ENCODE measurements at regions not wholly inside any gene's neighbourhood (a gene's known extent, or its start where the extent isn't known, plus 50 kb on each side); places are given as distances from the start of the nearest gene placed in this dataset.

DNA sequence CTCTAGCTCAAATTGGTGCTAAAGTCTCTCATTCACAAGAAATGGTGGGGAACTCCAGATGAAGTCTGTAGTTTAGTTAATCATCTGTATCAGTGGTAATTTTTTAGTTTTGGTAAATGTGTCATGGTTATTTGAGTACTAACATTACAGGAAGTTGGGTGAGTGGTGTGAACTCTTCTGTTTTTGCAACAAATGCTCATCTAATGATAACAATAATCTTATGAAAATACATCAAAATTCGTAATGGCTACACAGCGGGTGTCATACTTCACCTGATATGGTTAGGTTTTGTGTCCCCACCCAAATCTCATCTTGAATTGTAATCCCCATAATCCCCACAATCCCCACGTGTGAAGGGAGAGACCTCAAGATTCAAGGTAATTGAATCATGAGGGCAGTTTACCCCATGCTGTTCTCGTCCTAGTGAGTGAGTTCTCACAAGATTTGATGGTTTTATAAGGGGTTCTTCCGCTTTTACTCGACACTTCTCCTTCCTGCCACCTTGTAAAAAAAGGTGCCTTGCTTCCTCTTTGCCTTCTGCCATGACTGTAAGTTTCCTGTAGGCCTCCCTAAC lies 209.3 kb upstream of the FOXN3 start:
- DNase-seq (ENCODE audit: low read depth): no peak

DNA sequence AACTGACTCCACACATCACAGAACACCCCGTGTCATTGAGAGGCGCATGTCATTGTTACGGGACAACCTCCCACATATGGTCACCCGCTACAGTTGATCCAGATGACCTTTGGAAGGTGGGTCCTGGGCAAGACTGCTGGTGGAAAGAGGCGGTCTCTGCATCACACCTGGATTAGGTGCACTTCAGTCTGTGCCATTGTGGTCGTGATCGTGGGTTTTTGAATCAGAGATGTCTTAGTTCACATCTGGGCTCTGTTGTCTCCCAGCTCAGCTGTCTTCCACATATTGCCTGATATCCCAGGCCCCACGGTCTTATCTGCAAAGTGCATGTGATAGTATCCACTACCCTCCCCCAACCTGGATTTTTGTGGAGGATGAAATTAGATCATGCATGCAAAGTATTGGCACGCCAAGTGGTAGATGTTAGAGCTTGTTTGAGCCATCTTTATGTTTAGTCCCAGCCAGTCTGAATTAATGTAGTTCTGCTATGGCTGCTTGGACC lies 208.7 kb upstream of the FOXN3 start:
- DNase-seq (ENCODE audit: low read depth): no peak

GRCh38 chr14:89625244-89625713 lies 208.2 kb upstream of the FOXN3 start:
- no peak for DNase-seq (ENCODE audit: low read depth)

DNA sequence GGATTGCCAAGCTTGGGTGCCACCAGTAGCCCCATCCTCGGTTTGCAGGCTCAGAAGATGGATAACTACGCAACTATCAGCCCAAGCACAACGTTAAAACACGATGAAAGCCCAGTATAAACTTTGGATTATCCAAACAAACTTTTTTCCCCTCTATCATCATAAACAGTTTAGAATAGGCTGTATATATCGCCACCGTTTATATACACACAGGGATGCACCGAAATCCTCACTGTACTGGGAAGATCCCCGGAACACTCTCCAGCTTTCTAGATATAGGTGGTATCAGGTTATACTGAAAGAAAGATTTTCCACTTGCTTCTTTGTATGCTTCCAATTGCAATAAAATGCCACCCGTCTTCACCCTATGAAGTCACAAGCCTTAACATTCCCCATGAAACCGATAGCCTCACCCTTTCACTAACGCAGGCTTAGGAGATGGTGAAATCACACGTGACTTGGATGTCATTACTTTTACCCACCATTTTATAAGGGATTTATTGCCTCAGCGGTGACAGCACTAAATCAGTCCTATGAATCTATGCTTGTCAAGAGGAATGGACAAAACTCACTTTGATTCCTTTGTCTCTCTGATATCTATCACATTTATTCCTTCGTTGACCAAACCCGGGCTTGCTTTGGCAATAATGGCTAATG lies 207.6 kb upstream of the FOXN3 start:
- DNase-seq (ENCODE audit: low read depth): no peak

- DNase-seq (ENCODE audit: low read depth): no peak
These were observed 205.0 kb upstream of the FOXN3 start for GRCh38 chr14:89621791-89622638.

- DNase-seq (ENCODE audit: low read depth): no peak
These were observed 204.0 kb upstream of the FOXN3 start for GRCh38 chr14:89621009-89621421.

DNA sequence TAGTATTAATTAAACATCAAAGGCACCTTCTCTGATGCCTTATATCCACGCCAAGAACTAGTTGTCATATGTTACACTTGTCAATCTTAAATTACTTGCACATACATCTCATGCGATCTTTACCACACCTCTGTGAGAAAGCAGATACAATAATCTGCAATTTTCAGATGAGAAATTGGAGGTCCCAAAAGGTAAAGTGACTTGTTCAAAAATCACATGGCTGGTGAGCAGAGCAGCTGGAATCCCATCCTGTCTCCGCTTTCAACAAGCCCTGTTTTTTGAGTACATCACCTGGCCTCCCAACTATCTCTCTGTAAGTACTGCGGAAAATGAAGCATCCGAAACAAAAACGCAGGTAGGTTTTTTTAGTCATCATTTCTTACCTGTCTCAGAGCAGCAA lies 203.4 kb upstream of the FOXN3 start:
- DNase-seq (ENCODE audit: low read depth): no peak

GRCh38 chr14:89619596-89619995 lies 202.6 kb upstream of the FOXN3 start:
- DNase-seq (ENCODE audit: low read depth): no peak

GRCh38 chr14:89618811-89619551 lies 201.9 kb upstream of the FOXN3 start:
- DNase-seq (ENCODE audit: low read depth): peak; percentile 44

DNA sequence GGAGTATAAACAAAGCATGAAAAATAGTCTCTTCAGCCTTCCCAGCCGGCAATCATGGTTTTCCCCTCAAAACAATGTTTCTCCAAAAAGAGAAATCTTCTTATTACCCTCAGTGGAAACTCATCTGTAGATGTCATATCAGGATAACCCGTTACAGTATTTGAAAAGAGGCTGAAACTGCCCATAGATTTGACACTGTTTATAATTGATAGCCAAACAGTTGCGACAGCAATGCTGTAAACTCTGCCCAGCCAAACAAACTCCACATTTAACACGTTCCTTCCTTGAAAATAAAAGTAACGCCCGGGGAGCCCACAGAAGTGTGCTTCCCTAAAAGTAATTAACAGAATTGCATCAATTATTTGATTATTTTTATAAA lies 201.3 kb upstream of the FOXN3 start:
- DNase-seq (ENCODE audit: low read depth): no peak

GRCh38 chr14:89617481-89618329 lies 200.7 kb upstream of the FOXN3 start:
- no peak for DNase-seq (ENCODE audit: low read depth)

GRCh38 chr14:89616852-89617341 lies 199.9 kb upstream of the FOXN3 start:
- DNase-seq (ENCODE audit: low read depth): no peak

- DNase-seq (ENCODE audit: low read depth): no peak
These were observed 199.4 kb upstream of the FOXN3 start for GRCh38 chr14:89616425-89616824.

DNA sequence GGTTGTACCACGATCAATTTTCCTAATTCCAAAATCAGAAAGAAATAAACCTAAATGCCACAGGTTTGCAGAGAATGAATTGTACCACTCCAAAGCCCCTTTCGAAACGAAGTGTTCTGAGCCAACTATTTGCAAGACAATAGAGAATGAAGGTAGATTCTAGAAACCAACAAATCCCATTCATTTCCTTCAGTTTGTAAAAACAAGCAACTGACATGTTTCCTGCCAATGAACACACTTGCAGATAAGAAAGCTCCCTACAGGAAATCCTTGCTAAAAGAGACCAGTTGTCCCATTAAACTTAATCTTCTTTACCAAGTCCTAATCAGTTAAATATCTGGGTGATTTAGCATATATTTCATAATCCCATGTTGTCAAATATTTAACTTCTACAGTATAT lies 198.4 kb upstream of the FOXN3 start:
- no peak for DNase-seq (ENCODE audit: low read depth)

DNA sequence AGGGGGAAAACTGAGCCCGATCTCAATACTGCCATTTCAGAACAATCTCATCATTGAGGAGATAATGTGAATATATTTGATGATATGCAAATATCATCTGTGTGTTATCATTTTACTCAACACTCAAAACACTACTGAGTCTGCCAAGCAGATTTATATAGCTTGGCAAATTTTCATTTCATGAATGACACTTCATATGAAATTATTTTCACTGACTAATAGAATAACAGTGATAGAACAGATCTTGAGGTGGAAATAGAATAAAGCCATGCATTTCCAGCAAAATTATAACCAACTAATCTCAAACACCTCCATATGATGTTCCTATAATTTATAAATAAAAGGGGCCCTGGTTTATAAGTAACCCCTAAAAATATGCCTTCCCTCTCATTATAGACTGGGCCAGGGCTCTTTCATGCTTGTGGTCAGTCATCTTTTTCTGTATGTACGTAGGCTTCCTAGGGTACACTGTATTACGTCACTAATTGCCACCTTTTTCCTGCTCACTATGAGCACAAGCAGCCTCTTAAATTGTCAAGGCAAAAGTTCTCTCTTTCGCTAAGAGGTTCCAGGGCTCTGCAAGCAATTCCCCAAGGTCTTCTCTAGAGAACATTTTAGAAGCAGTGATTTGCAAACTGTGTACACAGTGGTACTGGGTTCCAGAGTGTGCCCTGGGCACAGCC lies 197.1 kb upstream of the FOXN3 start:
- DNase-seq (ENCODE audit: low read depth): no peak

DNA sequence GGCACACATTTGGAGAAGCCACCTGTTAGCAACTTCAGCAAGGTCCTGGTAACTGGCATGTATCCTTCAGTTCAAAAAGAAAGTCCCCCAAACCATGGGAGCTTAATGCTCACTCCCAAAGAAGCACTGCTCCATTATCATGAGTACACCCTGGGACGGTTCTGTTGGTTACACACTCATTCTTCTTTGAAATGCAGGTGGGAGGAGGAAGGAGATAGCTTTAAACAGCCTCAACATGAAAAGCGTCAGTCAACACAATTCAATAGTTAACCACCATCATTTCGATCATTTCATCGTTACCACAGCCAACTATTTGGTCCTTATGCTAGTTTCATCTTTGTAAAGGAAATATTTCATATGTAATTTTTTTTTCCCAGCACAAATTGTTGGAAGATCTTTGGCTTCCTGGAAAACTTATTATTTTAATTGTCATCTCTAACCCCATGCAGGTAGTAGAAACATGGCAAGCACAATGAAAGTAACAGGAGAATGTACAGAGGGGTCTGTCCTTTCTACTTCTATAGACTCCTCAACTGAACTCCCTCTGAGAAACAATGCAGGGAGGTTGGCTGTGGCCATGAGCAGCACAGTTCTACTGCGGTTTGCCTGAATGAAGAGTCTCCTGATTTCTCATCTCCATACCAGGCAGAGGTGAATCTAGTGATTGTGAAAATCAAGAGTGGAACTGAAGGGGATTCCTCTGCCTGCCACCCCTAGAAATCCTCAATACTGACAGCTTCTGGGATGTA lies 196.4 kb upstream of the FOXN3 start:
- no peak for DNase-seq (ENCODE audit: low read depth)

DNA sequence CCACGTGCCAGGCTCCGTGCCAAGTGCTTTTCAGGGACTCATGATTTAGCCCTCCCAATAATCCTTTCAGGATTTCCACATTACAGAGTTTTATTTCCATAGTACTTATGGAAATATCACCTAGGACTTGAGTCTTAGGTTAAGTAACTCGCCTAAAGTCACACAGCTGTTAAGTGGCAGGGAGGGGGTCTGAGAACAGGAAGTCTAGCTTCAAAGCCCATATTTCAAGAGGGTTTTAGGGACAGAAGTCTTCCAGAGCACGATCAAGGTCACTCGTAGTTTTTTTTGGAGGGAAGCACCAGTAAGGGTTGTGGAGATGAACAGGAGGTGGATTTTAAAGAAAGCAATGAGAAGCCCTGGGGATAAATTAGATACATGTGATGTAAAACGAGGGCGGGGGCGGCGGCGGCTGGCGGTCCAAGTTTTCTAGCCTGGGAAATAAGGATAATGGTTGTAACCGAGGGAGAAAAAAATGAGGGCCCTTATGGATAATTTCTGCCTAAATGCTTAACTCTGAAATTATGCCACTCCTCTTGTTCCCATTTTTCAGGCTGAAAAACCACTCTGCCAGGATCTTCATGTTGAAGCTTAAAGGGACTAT lies 192.6 kb upstream of the FOXN3 start:
- DNase-seq (ENCODE audit: low read depth): no peak

GRCh38 chr14:89607453-89607852 lies 190.4 kb upstream of the FOXN3 start:
- DNase-seq (ENCODE audit: low read depth): no peak

GRCh38 chr14:89603938-89604480 lies 187.0 kb upstream of the FOXN3 start:
- no peak for DNase-seq (ENCODE audit: low read depth)
